ENCODE measurements at regions not wholly inside any gene's neighbourhood (a gene's known extent, or its start where the extent isn't known, plus 50 kb on each side); places are given as distances from the start of the nearest gene placed in this dataset.
"Not testable (repeated sequence)": the region's sequence is repeated elsewhere in the genome, so short reads cannot be mapped to it uniquely, and the experiment has no call there.

DNA sequence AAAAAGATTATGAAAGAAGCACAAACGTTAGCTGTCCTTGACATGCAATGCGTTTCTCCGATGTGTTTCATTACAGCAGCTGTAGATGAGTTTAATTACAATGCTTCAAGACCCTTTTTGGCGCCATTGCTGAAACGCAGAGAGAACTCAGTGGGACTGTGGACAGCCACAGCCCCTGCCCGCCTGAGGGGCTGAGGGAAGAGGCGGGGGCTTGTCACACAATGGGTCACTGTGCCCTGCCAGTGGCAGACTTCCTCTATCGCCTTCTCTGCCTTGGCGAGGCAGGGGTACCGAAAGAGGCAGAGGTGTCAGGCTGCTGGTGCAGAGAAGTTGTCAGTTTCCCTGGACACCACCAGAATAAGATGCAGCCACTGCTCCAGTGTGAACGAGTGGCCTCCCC lies 252.0 kb downstream of the NR2F2 start:
- DNase-seq (ENCODE audit: low read depth in 2 of 2), result no peak

DNA sequence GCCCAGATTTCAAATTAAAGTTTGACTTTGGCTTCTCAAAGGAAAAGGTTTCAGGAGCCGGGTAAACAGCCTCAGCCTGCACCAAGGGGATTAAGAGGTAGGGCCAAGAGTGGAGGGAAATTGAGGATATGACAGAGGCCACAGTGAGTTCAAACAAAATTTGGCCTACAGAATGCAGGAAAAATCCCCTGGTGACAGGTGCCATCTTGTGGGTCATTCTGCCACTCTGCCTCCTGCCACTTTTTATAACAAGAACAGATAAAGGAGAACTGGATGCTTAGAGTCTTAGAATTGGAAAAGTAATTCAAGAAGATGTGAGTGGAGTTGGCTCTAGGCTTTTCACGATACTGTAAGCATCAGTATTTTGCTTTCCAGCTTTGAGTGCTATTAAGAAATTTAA lies 253.2 kb downstream of the NR2F2 start:
- DNase-seq (ENCODE audit: low read depth in 2 of 2), result no peak

DNA sequence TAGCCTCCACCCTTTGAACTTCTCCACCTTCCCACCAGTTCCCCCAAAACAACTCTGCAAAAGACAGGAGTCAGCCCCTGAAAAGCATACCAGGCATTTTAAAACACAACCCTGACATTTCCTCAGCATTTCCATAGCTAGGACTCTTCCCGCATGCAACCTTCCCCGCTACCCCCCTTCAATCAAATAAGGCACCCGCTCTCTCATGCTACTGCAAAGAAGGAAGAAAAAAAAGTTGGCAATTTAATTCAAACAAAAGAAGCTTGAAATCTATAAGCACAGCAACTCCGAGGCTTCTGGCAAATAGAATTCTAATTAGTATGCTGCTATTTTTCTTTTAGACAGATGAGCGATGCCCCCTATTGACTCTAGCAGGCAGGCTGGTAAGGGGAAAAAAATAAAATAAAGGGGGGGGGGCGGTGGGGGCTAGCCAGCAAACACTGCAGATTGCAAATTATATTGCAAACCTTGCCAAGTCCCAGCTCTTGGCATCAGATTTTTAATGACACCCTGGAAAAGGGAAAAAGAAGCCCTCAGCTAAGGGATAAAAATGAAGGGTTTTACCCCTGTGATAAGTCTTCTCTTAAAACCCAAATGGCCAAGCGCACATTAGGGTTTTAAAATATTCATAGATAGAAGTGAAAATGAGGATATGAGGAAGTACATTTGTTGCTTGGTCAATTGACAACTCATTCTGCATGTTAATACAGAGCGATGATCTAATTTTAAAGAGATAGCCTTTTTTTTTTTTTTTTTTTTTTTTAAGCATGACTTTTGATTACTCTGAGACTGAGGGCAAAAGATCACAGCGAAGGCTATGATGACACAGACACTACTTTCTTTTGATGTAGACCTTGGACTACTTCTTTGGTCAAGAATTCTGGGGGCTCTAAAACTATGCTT lies 255.2 kb downstream of the NR2F2 start:
- DNase-seq (ENCODE audit: low read depth in 2 of 2), result no peak

DNA sequence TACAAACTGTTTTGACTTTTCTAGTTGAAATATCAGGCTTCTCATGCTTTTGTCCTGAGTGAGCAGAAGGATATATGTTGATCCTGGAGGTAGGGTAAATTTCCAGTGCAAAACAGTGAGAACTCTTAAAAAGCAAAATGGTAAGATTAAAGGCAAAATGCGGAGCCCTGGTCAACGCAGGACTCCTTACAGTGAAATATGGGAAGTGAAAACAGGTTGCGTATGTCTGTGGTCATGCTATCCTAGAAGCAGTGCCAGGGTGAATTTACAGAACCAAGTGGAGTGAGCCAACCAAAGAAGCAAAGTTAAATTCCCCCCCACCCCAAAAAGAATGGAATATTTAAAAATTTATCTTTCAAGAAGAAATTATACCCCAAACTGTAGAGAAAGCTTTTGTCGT lies 256.4 kb downstream of the NR2F2 start:
- DNase-seq (ENCODE audit: low read depth in 2 of 2), result no peak

DNA sequence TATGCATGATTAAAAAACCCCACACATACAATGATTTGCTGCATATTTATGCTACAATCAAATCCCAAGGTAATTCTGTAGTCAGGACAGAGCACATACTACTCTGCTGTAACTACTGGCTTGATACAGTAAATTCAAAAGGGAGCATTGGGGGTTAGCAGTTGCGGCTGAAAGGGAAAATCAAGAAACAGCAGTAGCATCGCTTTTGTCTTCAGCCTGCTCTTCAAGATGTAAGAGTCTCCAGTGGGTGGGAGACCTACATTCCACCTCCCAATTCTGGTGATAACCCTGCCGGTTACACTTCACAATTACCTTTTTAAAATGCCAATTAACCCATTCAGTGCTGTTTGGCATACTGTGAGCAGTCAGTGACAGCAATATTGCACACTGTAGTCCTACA lies 259.4 kb downstream of the NR2F2 start:
- DNase-seq (ENCODE audit: low read depth in 2 of 2), result no peak

DNA sequence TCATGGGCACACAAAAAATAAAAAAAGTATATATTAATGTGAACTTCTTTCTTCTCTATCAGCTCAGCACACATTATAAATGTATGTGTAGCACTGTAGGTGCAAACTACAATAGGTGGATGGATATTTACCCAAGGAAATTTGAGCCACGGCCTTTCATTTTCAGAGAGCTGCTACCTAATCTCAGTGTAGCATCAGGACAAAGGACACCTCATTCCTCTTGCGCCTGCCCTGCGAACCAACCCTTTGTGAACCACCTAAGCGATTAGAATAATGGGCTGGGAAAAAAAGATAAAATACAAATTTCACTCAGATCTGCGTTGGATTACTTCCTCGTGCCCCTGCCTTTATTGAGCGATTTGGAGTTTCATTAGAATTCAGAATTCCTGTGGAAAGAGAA lies 263.2 kb downstream of the NR2F2 start:
- DNase-seq (ENCODE audit: low read depth in 2 of 2), result no peak

DNA sequence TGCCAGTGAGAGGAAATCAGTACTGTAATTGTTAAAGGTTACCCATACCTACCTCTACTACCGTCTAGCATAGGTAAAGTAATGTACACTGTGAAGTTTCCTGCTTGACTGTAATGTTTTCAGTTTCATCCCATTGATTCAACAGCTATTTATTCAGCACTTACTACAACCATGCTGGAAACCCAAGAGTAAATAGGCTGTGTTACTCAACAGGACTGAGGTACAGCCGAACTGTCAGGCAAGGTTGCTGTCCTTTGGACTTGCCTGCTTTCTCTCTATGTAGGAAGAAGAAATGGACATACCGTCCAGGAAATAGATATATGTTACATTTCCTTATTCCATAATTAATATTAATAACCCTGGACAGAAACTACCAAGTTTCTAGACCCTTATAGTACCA lies 265.5 kb downstream of the NR2F2 start:
- no peak for DNase-seq (ENCODE audit: low read depth in 2 of 2)

DNA sequence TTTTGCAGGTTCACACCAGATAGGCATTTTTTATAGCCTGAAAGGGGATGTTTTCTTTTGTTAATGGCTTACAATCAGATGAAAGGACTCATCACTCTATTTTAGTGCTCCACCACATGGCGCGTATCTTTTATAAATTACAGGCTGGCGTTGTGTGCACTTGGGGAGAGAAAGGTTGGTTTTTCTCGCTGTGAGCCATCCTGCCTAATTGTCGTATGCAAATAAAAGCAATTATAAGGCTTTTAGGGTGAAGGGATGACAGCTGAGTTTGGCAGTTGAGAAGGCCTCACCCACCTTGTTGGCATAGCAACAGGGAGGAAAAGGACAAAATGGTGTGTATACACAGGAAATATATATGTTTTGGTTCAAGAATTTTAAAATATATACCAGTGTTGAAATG lies 268.0 kb downstream of the NR2F2 start:
- DNase-seq (ENCODE audit: low read depth in 2 of 2), result no peak

DNA sequence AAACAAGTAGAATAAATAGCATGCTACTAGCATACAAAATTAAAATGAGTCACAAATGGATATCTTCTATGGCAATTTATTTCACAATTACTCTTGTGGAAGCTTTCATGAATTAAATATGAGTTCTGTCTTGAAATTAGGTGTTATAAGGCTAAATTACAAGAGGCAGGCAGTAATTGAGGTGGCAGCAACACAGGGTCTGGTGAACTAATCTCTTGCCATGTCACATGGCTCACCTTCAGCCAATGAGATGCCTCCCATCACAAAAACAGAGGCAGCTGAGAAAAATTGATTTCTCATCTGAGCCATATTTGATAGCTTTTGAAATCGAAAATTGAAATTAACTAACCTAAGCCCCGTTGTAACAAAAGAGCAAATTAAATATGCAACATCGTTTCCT lies 268.8 kb downstream of the NR2F2 start:
- DNase-seq (ENCODE audit: low read depth in 2 of 2), result no peak

DNA sequence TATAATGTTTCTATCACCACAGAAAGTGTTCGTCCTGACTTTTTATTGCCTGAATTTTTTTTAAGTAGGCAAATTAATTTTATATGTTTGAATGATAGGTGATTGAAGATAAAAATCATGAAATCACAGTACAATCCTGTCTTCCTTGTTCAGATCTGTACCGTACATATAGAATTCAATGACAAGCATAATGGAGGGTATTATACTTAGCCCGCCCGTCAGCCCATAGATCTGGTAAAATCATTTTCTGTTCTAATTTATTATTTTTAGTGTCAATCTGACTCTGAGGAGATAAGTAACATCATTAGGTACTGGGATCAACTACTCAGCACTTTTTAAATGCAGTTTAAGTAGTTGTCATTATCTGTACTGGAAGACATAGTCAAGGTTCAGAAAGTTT lies 269.9 kb downstream of the NR2F2 start:
- DNase-seq (ENCODE audit: low read depth in 2 of 2), result no peak

DNA sequence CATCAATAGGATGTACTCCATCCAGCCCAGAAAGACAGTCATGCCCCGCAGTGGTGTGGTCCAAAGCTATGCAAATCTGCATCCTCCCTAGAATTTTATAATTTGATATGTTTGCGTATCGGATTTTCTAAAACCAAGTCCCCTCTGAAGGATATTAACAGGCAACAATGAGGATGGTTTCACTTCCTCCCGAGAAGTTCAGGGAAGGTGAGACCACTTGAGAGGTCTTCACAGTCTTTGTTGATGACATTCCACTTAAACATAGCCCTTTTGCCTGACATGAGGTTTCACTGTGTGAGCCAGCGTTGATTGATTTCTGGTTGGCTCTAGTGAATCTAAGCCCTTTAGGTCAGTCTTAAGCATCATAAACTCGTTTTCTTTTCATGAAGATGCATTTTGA lies 276.1 kb downstream of the NR2F2 start:
- no peak for DNase-seq (ENCODE audit: low read depth in 2 of 2)

DNA sequence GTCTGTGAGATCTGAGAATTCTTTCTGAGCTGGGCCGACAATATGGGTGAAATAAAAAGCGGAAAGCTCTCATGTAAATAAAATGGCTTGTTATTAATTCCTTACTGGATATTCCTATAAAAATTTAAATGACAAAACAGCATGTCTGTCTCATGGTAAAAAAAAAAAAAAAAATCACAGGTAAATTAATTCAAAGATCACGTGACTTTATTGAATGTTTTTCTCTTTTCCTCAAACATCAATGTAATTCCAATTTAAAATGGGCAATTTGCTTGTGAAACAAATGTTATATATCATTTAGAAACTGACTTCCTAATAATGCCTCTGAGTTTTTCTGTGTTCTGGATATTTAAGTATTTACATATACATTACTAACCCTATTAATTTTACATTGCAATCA lies 280.3 kb downstream of the NR2F2 start:
- no peak for DNase-seq (ENCODE audit: low read depth in 2 of 2)

DNA sequence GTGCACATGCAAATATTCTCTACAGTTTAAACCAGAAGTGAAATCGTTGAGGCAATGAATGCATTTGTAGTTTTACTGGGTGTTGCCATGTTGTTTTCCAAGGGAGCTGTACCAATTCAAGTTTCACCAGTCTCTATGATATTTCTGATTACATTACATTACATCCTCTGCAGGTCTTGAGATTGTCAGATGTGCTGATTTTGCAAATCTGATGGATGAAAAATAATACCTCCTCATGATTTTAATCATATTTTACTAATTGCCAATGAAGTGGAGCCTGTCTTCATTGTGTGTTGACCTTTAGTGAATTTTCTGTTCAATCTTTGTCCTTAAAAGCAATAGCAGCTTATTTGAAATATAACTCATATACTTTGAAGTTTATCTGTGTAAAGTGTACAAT lies 282.4 kb downstream of the NR2F2 start:
- no peak for DNase-seq (ENCODE audit: low read depth in 2 of 2)

DNA sequence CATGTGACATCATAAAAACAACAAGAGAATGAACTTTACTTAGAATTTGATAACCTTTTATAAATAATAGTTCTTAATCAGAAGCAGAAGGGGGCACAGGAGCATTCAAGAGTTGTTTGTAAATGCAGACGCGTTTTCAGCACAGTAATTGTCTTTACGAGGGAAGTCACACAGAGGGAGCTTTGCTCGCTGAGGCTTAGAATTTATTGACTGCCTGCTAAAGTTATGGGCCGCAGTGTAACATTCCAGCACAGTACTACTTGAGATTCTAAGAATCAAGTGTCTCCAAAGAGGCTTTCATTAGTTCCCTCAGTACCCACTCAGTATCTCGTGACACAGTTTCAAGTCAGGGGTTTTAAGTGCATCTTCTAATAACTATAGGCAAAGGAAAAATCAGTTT lies 288.7 kb downstream of the NR2F2 start:
- DNase-seq (ENCODE audit: low read depth in 2 of 2), result no peak

DNA sequence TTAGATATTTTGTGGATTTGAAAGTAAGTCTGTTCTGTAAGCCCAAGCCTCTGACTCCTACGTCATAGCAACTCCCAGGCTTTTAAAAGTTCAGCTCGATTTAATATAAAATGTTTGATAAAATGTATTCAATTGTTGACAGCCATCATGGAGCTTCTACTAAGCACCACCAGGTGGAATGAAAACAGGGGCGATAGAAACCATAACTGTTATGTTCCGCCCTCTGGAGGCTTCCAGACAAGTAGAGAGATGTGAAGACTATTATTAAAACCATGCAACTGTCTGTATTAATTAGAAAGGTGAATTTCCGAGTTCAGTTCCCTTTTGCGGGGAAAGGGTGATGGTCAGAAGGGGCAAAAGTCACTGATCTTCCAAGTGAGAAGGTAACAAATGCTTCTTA lies 292.2 kb downstream of the NR2F2 start:
- DNase-seq (ENCODE audit: low read depth in 2 of 2), result no peak

DNA sequence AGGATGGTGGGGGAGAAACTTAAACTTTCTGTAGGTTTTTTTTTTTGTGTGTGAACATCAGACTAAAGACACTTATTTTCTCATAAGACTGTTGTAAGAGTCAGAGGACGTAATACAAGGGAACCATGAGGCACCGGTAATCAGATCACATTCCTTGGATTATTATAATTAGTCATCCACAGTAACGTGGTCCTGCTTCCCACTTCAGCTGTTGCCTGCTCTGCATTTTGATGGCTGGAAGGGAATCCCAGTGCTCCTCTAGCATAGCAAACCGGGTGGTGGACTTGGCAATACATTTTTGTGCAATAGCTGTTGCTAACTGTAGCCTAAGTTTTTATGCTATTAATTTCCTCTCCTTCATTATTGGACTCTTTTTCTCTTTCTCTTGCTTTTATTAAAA lies 294.8 kb downstream of the NR2F2 start:
- DNase-seq (ENCODE audit: low read depth in 2 of 2), result no peak

DNA sequence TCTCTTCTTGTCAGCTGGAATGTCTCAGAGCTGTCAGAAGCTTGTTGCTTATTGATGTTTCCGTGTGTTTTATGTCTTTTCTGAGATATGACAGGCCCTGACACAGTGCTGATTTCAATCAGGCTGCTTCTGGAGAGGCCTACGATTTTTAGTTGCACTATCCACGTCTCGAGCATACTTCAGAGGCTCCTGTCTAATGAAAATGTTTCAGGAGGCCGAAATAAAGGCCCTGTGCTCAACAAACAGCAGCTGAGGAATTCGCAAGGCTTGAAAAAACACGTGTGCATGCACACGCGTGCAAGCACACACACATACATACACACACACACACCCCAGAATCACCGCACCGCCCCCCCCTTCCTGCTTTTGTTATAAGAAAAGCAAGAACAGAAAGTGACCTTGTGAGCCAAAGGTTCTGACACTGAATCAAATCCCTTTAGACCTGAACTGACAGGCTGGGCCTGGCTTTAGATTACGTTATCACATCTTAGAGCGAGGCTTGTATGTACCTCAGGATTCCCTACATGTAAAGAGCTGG lies 296.6 kb downstream of the NR2F2 start:
- DNase-seq (ENCODE audit: low read depth in 2 of 2), result no peak

DNA sequence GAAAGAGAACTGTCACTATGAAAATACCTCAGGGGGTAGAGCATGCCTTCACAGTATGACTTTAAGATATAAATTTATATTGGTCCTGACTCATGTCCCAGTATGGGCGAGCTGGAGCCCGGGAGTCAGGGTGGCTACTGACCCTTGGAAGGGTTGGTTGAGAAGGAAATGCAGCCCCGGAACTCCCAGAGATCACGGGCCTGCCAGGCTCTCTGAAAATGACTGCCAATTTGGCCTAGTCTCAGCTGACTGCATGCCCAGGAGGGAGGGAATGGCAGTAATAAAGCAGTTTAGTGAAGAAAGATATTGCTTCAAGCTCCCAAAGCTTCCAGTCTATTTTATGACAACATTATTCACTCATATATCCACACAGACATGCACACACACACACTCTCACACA lies 299.0 kb downstream of the NR2F2 start:
- no peak for DNase-seq (ENCODE audit: low read depth in 2 of 2)

DNA sequence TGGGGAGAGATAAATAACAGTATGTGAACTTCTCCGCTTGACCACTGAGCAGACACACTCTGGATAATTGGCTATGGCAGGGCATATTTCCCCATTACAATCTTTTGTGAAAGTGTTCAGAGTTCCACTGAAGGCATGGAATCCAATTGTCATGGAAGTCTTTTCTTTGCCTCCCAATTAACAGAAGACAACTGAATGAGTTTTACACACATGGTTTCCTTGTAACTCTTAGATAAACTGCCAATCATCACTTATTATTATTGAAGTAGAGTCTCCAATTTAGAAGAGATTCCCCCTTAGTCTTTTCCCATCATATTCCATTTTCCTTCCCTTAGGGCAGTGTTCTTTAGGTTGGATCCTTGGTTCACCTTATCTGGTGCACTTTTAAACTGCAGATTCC lies 308.3 kb downstream of the NR2F2 start:
- DNase-seq (ENCODE audit: low read depth in 2 of 2), result no peak

DNA sequence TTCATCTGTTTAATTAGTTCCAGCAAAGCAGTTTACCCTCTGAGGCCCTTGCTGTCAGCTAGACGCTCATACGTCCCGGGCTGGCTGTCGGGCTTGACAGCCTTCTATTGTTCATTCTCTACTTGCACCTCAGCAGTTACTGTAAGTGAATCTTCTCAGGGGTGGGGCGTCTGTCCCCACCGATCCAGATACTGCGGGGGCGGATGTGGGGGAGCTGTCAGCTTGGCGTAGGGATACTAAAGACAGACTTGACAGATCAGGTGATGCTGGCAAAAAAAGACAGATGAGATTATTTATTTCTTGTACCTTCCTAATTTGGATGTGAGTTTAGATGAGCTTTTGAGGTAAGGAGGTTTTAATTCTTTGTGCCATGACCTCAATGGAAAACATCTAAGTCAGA lies 315.3 kb downstream of the NR2F2 start:
- DNase-seq (ENCODE audit: low read depth in 2 of 2), result no peak

DNA sequence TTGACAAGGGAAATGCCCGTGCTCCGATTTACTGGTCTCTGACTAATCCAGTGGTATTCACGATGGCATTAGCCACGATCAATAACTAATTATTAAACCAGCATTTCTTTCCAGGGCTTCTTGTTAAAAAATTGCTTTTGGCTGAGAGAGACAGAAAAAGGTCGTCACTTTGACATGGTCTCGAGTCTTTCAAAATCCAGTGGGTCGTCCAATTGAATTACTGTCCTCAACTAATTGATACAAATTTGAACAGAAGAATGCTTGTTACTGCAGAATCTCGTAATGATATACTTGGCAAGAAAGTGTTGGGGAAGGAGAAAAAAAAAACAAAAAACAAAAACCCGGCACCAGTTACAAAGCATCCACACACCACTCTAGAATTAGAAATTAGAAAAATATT lies 318.4 kb downstream of the NR2F2 start:
- no peak for DNase-seq (ENCODE audit: low read depth in 2 of 2)

DNA sequence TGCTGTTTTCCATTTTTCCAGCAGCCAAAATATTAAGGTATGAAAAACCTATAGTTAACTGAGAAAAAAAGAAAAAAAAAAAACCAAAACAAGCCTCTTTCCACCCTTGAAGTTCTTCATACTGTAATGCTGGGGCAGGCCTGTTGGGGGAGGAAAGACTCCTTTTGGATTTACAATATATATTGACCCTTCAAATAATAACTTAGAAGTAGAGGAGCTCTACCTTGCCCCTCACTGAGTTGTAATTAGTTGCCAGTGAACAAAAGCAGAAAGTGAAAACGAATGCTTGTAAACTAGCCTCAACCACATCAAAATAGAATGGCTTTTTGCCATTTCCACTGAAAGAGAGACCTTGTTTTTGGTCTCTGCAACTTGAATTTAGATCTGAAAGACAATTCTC lies 326.6 kb downstream of the NR2F2 start:
- DNase-seq (ENCODE audit: low read depth in 2 of 2), result no peak

DNA sequence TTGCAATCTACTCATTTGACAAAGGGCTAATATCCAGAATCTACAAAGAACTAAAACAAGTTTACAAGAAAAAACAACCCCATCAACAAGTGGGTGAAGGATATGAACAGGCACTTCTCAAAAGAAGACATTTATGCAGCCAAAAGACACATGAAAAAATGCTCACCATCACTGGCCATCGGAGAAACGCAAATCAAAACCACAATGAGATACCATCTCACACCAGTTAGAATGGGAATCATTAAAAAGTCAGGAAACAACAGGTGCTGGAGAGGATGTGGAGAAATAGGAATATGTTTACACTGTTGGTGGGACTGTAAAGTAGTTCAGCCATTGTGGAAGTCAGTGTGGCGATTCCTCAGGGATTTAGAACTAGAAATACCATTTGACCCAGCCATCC lies 336.5 kb downstream of the NR2F2 start:
- not testable (repeated sequence) for DNase-seq (ENCODE audit: low read depth in 2 of 2)

DNA sequence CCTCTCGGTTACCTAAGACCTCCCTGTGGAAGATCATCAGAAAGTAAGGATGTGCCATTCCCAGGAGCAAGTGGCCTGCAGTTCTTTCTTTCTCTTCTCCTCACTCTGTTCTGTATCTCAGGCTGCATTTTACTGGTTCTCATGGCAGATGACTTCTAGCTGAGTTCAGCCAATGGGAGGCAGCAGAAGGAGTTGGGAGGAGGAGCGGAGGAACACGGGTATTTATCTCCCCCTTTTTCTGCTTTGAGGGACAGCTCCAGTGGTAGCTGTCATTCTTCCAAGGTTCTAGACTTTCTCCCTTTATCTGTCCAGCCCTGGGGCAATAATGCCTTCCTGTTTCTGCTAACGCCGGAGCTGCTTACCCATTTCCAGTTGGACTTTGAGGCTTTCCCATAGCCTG lies 339.9 kb downstream of the NR2F2 start:
- no peak for DNase-seq (ENCODE audit: low read depth in 2 of 2)

All from stimulated activated CD4-positive, alpha-beta T cell treated with anti-CD3 and anti-CD28 coated beads, Interleukin-1b, Interleukin-23, amount 100 ng/mL, for 1 hour (primary cell).